K562 (cell line): ENCODE measurements at regions not wholly inside any gene's neighbourhood (a gene's known extent, or its start where the extent isn't known, plus 50 kb on each side); places are given as distances from the start of the nearest gene placed in this dataset.

Source experiments
- ATAC-seq: fragments of 200-7000 bp; cut with Tn5 transposase; 3 replicates; pipeline ENCODE4 v1.9.1; 2020; ENCODE audit warnings: moderate library complexity
- BruUV-seq: library from RNA; stranded (reverse); fragments of 400-500 nt; replicated peaks from 2 replicates; lab custom pipeline; 2021; lab: Mats Ljungman, UMichigan
- CTCF ChIA-PET: fragments of 300-600 bp; formaldehyde crosslinking; extraction: SDS; loops from one replicate; lab custom pipeline; 2021; ENCODE audit warnings: low intra/inter-chr PET ratio; lab: Yijun Ruan, JAX
- POLR2A ChIA-PET: fragments of 300-600, 350-650 bp; sonication (Branson Sonifier 250); formaldehyde crosslinking; extraction: SDS; loops from one replicate; lab custom pipeline; 2021; ENCODE audit warnings: antibody characterized with exemption, inconsistent platforms; lab: Yijun Ruan, JAX
- DNase-seq, 4 experiments: peaks; one replicate each; pipeline versions ENCODE4 v3.0.0 to v3.0.0-alpha.2; 2011 to 2018; ENCODE audit warnings: low spot score in 3 of 4, mixed read lengths in 3 of 4; ENCODE audit errors: extremely low read depth in 1 of 4
- FAIRE-seq: peaks from 2 replicates; lab custom pipeline; 2011; peaks lifted over from hg19 to GRCh38; lab: Jason Lieb, UNC
- H2AFZ ChIP-seq: 2 replicates; pipeline ENCODE4 v1.6.0; 2011; ENCODE audit warnings: low read depth, low read length, control low read depth, inconsistent platforms
- H3K27ac ChIP-seq: fragments of 200-600 bp; 3 replicates; pipeline ENCODE4 v1.8.0; 2011; ENCODE audit warnings: low read depth, mild to moderate bottlenecking, control low read depth, inconsistent platforms, low read length, moderate library complexity, mixed read lengths; ENCODE audit errors: extremely low read depth
- H3K27me3 ChIP-seq, 2 experiments: fragments of 300-600 bp in 1 of 2; 2 replicates in 1 of 2; 3 replicates in 1 of 2; pipeline versions ENCODE4 v1.6.0 to v1.8.0; 2011; ENCODE audit warnings: inconsistent platforms in 2 of 2, low read length in 2 of 2, mild to moderate bottlenecking in 1 of 2, mixed read lengths in 1 of 2, moderate library complexity in 1 of 2; ENCODE audit not compliant: control insufficient read depth in 2 of 2, insufficient read depth in 2 of 2
- H3K36me3 ChIP-seq: fragments of 300-600 bp; 3 replicates; pipeline ENCODE4 v1.8.0; 2011; ENCODE audit warnings: mild to moderate bottlenecking, low read length, inconsistent platforms; ENCODE audit not compliant: control insufficient read depth, insufficient read depth
- H3K4me1 ChIP-seq, 2 experiments: fragments of 200-600 bp in 1 of 2; replicated peaks in 1 of 2; 2 replicates in 1 of 2; 3 replicates in 1 of 2; pipeline versions ENCODE4 v1.5.1 to v1.8.0; 2011; ENCODE audit warnings: inconsistent platforms in 2 of 2, low read length in 2 of 2, mild to moderate bottlenecking in 1 of 2, mixed read lengths in 1 of 2, moderate library complexity in 1 of 2; ENCODE audit not compliant: control insufficient read depth in 2 of 2, insufficient read depth in 2 of 2
- H3K4me2 ChIP-seq: 2 replicates; pipeline ENCODE4 v1.6.1; 2011; ENCODE audit warnings: low read length, control low read depth, inconsistent platforms, mixed read lengths; ENCODE audit not compliant: insufficient read depth
- H3K4me3 ChIP-seq: fragments of 200-600 bp; sonication (generic), shearing (Covaris generic); 2 replicates; pipeline ENCODE4 v1.5.1; 2016; ENCODE audit warnings: control low read depth, inconsistent platforms
- H3K79me2 ChIP-seq: fragments of 200-600 bp; 3 replicates; pipeline ENCODE4 v1.8.0; 2011; ENCODE audit warnings: low read length, inconsistent platforms; ENCODE audit not compliant: control insufficient read depth, insufficient read depth
- H3K9ac ChIP-seq, 2 experiments: 2 replicates each; pipeline versions ENCODE4 v1.6.0 to v1.6.1; 2011; ENCODE audit warnings: low read depth in 2 of 2, low read length in 2 of 2, control low read depth in 1 of 2, inconsistent platforms in 1 of 2, mild to moderate bottlenecking in 1 of 2, mixed read lengths in 1 of 2; ENCODE audit not compliant: insufficient read depth in 1 of 2
- H3K9me1 ChIP-seq: one replicate; pipeline ENCODE4 v1.6.0; 2011; ENCODE audit warnings: inconsistent platforms, mild to moderate bottlenecking, low read length, moderate library complexity; ENCODE audit not compliant: control insufficient read depth, insufficient read depth
- H3K9me3 ChIP-seq: replicated peaks from 2 replicates; pipeline ENCODE4 v1.5.1; 2011; ENCODE audit warnings: low read depth, low read length, inconsistent platforms; ENCODE audit not compliant: control insufficient read depth, insufficient read depth
- H4K20me1 ChIP-seq: replicated peaks from 2 replicates; pipeline ENCODE4 v1.6.1; 2011; ENCODE audit warnings: low read length, inconsistent platforms, mixed read lengths; ENCODE audit not compliant: control insufficient read depth, insufficient read depth
- MED1 ChIP-seq: sonication (generic); formaldehyde crosslinking; IDR thresholded peaks from 2 replicates; pipeline ENCODE4 v1.8.1; 2023; ENCODE audit warnings: missing genetic modification reagents, borderline replicate concordance
- NCOA2 ChIP-seq, 2 experiments: fragments of 450-650 bp; IDR thresholded peaks; 2 replicates each; pipeline ENCODE4 v1.6.1; 2018; ENCODE audit warnings: mild to moderate bottlenecking in 2 of 2, moderate library complexity in 1 of 2; ENCODE audit not compliant: partially characterized antibody in 2 of 2
- YY1 ChIP-seq, 3 experiments: IDR thresholded peaks; 2 replicates each; pipeline ENCODE4 v1.6.1; 2011; ENCODE audit warnings: low read length in 2 of 3, mild to moderate bottlenecking in 2 of 3, moderate library complexity in 2 of 3, borderline replicate concordance in 1 of 3, control low read depth in 1 of 3, low read depth in 1 of 3; ENCODE audit not compliant: insufficient read depth in 3 of 3, insufficient replicate concordance in 2 of 3, control insufficient read depth in 1 of 3, insufficient read length in 1 of 3; ENCODE audit errors: extremely low read depth in 1 of 3
- ZNF707 ChIP-seq: fragments of 250-450 bp; sonication (Bioruptor Pico); conservative IDR thresholded peaks from 2 replicates; pipeline ENCODE4 v1.8.0; 2022; ENCODE audit warnings: inconsistent platforms, mild to moderate bottlenecking, moderate library complexity
- WGBS: fragments of 100-300 bp; shearing (Covaris generic); methylation state at CpG from one replicate; pipeline ENCODE4 v1.1.6; 2016; ENCODE audit warnings: low coverage, mixed read lengths; ENCODE audit not compliant: insufficient coverage; ENCODE audit errors: missing lambda C conversion rate; 5-methylcytosine and 5-hydroxymethylcytosine counted together
- in situ Hi-C: fragments of 300-500 bp; cut with MboI; formaldehyde crosslinking; loops from 4 replicates; pipeline ENCODE4 v1.15.0; 2018; ENCODE audit warnings: inconsistent platforms, mixed read lengths
- intact Hi-C: fragments of 100-400 bp; cut with micrococcal nuclease; formaldehyde crosslinking; loops from 2 replicates; pipeline ENCODE4 v1.14.2; 2022
- TF ChIP-seq, protein P1 (sequence below): sonication (generic); formaldehyde crosslinking; IDR thresholded peaks from 2 replicates; pipeline ENCODE4 v1.8.0; 2022; ENCODE audit warnings: missing genetic modification reagents, mild to moderate bottlenecking, borderline replicate concordance
- TF ChIP-seq, protein P2 (sequence below), 3 experiments: IDR thresholded peaks in 2 of 3; conservative IDR thresholded peaks in 1 of 3; 2 replicates each; pipeline ENCODE4 v1.5.1; 2011 to 2012; ENCODE audit warnings: low read length in 3 of 3, mild to moderate bottlenecking in 3 of 3, control low read depth in 2 of 3, improper control_type of control experiment in 1 of 3, inconsistent platforms in 1 of 3, low read depth in 1 of 3, mixed read lengths in 1 of 3, moderate library complexity in 1 of 3; ENCODE audit not compliant: insufficient read depth in 2 of 3

DNA sequence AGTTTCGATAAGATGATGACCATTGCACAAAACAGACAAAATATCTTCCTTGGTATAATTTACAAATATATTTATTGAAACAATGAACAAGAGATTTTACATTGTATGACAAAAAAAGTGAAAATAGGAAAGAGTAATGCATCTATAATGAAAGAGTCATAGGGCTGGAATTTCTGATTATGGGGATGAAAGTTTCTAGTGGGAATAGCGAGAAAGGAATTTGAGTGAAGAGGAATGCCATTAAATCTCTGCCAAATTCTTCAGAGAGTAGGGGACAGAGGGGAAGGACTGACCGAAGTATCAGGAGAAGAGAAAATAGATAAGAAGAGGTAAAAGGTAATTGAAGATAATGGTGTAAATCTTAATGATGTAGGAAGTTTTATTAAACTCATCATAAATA is 125.4 kb downstream of the VGLL3 start:
- Histone ChIP-seq H3K9ac (no peak overlapping the region), H3K4me3 (no peak overlapping the region), H3K27ac (no peak overlapping the region), H3K9me3 (no peaks in the 10 kb centered on the region), H3K4me2 (no peak overlapping the region), H3K4me1 (no peaks in the 10 kb centered on the region), H2AFZ (no peak overlapping the region), H3K9me1 (no peaks in the 10 kb centered on the region), H3K36me3 (no peaks in the 10 kb centered on the region), H3K27me3 (no peaks in the 10 kb centered on the region), H4K20me1 (no peaks in the 10 kb centered on the region), H3K79me2 (no peaks in the 10 kb centered on the region)
- in situ Hi-C loops (no loop called here), intact Hi-C loops (no loop called here)
- ChIA-PET CTCF (no interaction called here), POLR2A (no interaction called here)
- ATAC-seq: no peak
- no peak for DNase-seq
- BruUV-seq: no TSS peak
- WGBS: 3% methylated on average over 3 of the region's 3 CpGs
- no peak for FAIRE-seq
- TF ChIP-seq ZNF707 (CRISPR knock-in tag) (no peak), MED1 (CRISPR knock-in tag) (no peak), YY1 (IDR thresholded peaks at IDR 0.05; ENCODE audit: borderline replicate concordance in 1 of 3, control insufficient read depth in 1 of 3, extremely low read depth in 1 of 3, insufficient read depth in 3 of 3, insufficient read length in 1 of 3, insufficient replicate concordance in 2 of 3, low read depth in 1 of 3, low read length in 2 of 3) (no peak), NCOA2 (IDR thresholded peaks at IDR 0.05; ENCODE audit: partially characterized antibody in 2 of 2) (no peak)
- TF ChIP-seq, protein P1, sequence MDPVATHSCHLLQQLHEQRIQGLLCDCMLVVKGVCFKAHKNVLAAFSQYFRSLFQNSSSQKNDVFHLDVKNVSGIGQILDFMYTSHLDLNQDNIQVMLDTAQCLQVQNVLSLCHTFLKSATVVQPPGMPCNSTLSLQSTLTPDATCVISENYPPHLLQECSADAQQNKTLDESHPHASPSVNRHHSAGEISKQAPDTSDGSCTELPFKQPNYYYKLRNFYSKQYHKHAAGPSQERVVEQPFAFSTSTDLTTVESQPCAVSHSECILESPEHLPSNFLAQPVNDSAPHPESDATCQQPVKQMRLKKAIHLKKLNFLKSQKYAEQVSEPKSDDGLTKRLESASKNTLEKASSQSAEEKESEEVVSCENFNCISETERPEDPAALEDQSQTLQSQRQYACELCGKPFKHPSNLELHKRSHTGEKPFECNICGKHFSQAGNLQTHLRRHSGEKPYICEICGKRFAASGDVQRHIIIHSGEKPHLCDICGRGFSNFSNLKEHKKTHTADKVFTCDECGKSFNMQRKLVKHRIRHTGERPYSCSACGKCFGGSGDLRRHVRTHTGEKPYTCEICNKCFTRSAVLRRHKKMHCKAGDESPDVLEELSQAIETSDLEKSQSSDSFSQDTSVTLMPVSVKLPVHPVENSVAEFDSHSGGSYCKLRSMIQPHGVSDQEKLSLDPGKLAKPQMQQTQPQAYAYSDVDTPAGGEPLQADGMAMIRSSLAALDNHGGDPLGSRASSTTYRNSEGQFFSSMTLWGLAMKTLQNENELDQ (CRISPR knock-in tag): no peak
- TF ChIP-seq, protein P2, sequence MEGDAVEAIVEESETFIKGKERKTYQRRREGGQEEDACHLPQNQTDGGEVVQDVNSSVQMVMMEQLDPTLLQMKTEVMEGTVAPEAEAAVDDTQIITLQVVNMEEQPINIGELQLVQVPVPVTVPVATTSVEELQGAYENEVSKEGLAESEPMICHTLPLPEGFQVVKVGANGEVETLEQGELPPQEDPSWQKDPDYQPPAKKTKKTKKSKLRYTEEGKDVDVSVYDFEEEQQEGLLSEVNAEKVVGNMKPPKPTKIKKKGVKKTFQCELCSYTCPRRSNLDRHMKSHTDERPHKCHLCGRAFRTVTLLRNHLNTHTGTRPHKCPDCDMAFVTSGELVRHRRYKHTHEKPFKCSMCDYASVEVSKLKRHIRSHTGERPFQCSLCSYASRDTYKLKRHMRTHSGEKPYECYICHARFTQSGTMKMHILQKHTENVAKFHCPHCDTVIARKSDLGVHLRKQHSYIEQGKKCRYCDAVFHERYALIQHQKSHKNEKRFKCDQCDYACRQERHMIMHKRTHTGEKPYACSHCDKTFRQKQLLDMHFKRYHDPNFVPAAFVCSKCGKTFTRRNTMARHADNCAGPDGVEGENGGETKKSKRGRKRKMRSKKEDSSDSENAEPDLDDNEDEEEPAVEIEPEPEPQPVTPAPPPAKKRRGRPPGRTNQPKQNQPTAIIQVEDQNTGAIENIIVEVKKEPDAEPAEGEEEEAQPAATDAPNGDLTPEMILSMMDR (IDR thresholded peaks at IDR 0.05 in 2 of 3, conservative IDR thresholded peaks at IDR 0.05 in 1 of 3; ENCODE audit: insufficient read depth in 2 of 3, low read depth in 1 of 3, low read length in 3 of 3): no peak
